Heart left ventricle (tissue), 13 donors: ENCODE measurements at regions not wholly inside any gene's neighbourhood (a gene's known extent, or its start where the extent isn't known, plus 50 kb on each side); places are given as distances from the start of the nearest gene placed in this dataset.

Experiments used
- CTCF ChIP-seq, 12 donors: fragments of 200-600 bp; sonication (generic) in 4 of 12; IDR thresholded peaks; one replicate each; pipeline versions ENCODE4 v1.5.0 to v1.8.0; 2018 to 2022; ENCODE audit warnings: antibody characterized with exemption in 12 of 12, mild to moderate bottlenecking in 5 of 12
- POLR2A ChIP-seq, 2 donors: fragments of 450-650 bp; IDR thresholded peaks; one replicate each; pipeline ENCODE4 v1.6.1; 2017; ENCODE audit warnings: antibody characterized with exemption in 2 of 2, mild to moderate bottlenecking in 2 of 2, moderate library complexity in 2 of 2
- donor health status: ischemic (EF 13 %, LVEDD 7.1; RV severe dilation, severe dysfunction).
- donor health status: DM: no; HTN: yes; CAD: no.
- donor health status: DM: no; HTN: no; CAD: no.
- donor health status: ischemic (EF 25% LVEDD 6.9; RV normal size, moderate dysfunction).
- donor health status: ischemic (EF 25% LVEDD 5.7; RV mildly dilated, moderate dysfunction).
- donor health status: ischemic (EF 35%, LVEDD 5.7; RV mildly dilated, moderate dysfunction).
- donor health status: nonischemic (EF 11% LVEDD 7.7; RV severe dilation, severe dysfunction).
- donor health status: DM: yes; HTN: yes; CAD: no.
- donor health status: PGD.
- donor health status: ischemic (EF 29% LVEDD 5.4; RV normal size, mild dysfunction).
- donor health status: nonischemic (EF 23%, LVEDD 6.1; RV moderate dilation, normal function).

- TF ChIP-seq CTCF (IDR thresholded peaks at IDR 0.05) (no peak), POLR2A (IDR thresholded peaks at IDR 0.05) (no peak)
These were observed 103.5 kb upstream of the TAPT1 start for GRCh38 chr4:16329797-16330134.
